ENCODE measurements at regions not wholly inside any gene's neighbourhood (a gene's known extent, or its start where the extent isn't known, plus 50 kb on each side); places are given as distances from the start of the nearest gene placed in this dataset.

- ChIA-PET POLR2A (interaction anchor here (0.7 to 1.8 kb wide), 3 partner anchors 17 to 25 kb away, joined by 3 to 4 read pairs (median 4); no protein-coding TSS in a partner anchor), CTCF (no interaction called here)
- Mint-ChIP-seq H3K9me3 (ENCODE audit: unreplicated experiment) (no peaks in the 10 kb centered on the region), H3K27ac (ENCODE audit: low read depth, unreplicated experiment) (no peak overlapping the region), H3K36me3 (ENCODE audit: insufficient read depth, unreplicated experiment) (no peaks in the 10 kb centered on the region), H3K4me3 (ENCODE audit: unreplicated experiment) (no peak overlapping the region), H3K4me1 (ENCODE audit: insufficient read depth, unreplicated experiment) (no peaks in the 10 kb centered on the region), H3K27me3 (ENCODE audit: insufficient read depth, unreplicated experiment) (no peaks in the 10 kb centered on the region)
- DNase-seq (ENCODE audit: unreplicated experiment): no peak
- no peak for TF ChIP-seq CTCF (IDR thresholded peaks at IDR 0.05; ENCODE audit: unreplicated experiment)
- intact Hi-C loops (cut with micrococcal nuclease): no loop called here
- no TSS peak for BruUV-seq (replicated peaks)
Measured at GRCh38 chr12:43165351-43165750, 386.7 kb downstream of the ADAMTS20 start.

GRCh38 chr12:43162138-43162537 is 389.9 kb downstream of the ADAMTS20 start:
- BruUV-seq (replicated peaks): no TSS peak
- CTCF ChIA-PET: no interaction called here
- TF ChIP-seq CTCF (IDR thresholded peaks at IDR 0.05; ENCODE audit: unreplicated experiment): no peak
- H3K36me3 Mint-ChIP-seq (ENCODE audit: insufficient read depth, unreplicated experiment): no peaks in the 10 kb centered on the region
- peaks cover 5% of the 10 kb centered on the region for H3K4me1 Mint-ChIP-seq (ENCODE audit: insufficient read depth, unreplicated experiment)
- DNase-seq (ENCODE audit: unreplicated experiment): no peak
- H3K27me3 Mint-ChIP-seq (ENCODE audit: insufficient read depth, unreplicated experiment): no peaks in the 10 kb centered on the region
- peaks cover 8% of the 10 kb centered on the region for H3K9me3 Mint-ChIP-seq (ENCODE audit: unreplicated experiment)
- no peak overlapping the region for H3K27ac Mint-ChIP-seq (ENCODE audit: low read depth, unreplicated experiment)
- H3K4me3 Mint-ChIP-seq (ENCODE audit: unreplicated experiment): no peak overlapping the region
- POLR2A ChIA-PET: no interaction called here
- intact Hi-C loops (cut with micrococcal nuclease): no loop called here

GRCh38 chr12:43159506-43159905 is 392.5 kb downstream of the ADAMTS20 start:
- ChIA-PET POLR2A (interaction anchor here (1.0 to 1.7 kb wide), 2 partner anchors 11 to 40 kb away, joined by 5 to 7 read pairs; no protein-coding TSS in a partner anchor), CTCF (interaction anchor here (1.4 kb wide), 1 partner anchor 11 kb away, joined by 3 read pairs; no protein-coding TSS in a partner anchor)
- no peak overlapping the region for H3K27ac Mint-ChIP-seq (ENCODE audit: low read depth, unreplicated experiment)

GRCh38 chr12:43158126-43158525 is 393.9 kb downstream of the ADAMTS20 start:
- intact Hi-C loops (cut with micrococcal nuclease): no loop called here
- CTCF ChIA-PET: interaction anchor here (0.6 to 1.4 kb wide), 2 partner anchors 10 to 17 kb away, joined by 3 read pairs; no protein-coding TSS in a partner anchor
- H3K27ac Mint-ChIP-seq (ENCODE audit: low read depth, unreplicated experiment): no peak overlapping the region
- H3K9me3 Mint-ChIP-seq (ENCODE audit: unreplicated experiment): peaks cover 8% of the 10 kb centered on the region
- no peak overlapping the region for H3K4me3 Mint-ChIP-seq (ENCODE audit: unreplicated experiment)
- no TSS peak for BruUV-seq (replicated peaks)
- no peaks in the 10 kb centered on the region for H3K27me3 Mint-ChIP-seq (ENCODE audit: insufficient read depth, unreplicated experiment)
- no peaks in the 10 kb centered on the region for H3K36me3 Mint-ChIP-seq (ENCODE audit: insufficient read depth, unreplicated experiment)
- no peak for DNase-seq (ENCODE audit: unreplicated experiment)
- POLR2A ChIA-PET: interaction anchor here (1.7 kb wide), 1 partner anchor 9 kb away, joined by 7 read pairs; no protein-coding TSS in a partner anchor
- H3K4me1 Mint-ChIP-seq (ENCODE audit: insufficient read depth, unreplicated experiment): peaks cover 15% of the 10 kb centered on the region
- TF ChIP-seq CTCF (IDR thresholded peaks at IDR 0.05; ENCODE audit: unreplicated experiment): no peak

More at GRCh38 chr12:43159506-43159905, 392.5 kb downstream of the ADAMTS20 start:
- Mint-ChIP-seq H3K4me3 (ENCODE audit: unreplicated experiment) (no peak overlapping the region), H3K4me1 (ENCODE audit: insufficient read depth, unreplicated experiment) (peaks cover 15% of the 10 kb centered on the region), H3K9me3 (ENCODE audit: unreplicated experiment) (peaks cover 8% of the 10 kb centered on the region), H3K27me3 (ENCODE audit: insufficient read depth, unreplicated experiment) (no peaks in the 10 kb centered on the region), H3K36me3 (ENCODE audit: insufficient read depth, unreplicated experiment) (no peaks in the 10 kb centered on the region)
- intact Hi-C loops (cut with micrococcal nuclease): no loop called here
- no TSS peak for BruUV-seq (replicated peaks)
- DNase-seq (ENCODE audit: unreplicated experiment): no peak
- no peak for TF ChIP-seq CTCF (IDR thresholded peaks at IDR 0.05; ENCODE audit: unreplicated experiment)
